ENCODE measurements at regions not wholly inside any gene's neighbourhood (a gene's known extent, or its start where the extent isn't known, plus 50 kb on each side); places are given as distances from the start of the nearest gene placed in this dataset.

- H3K4me3 ChIP-seq (replicated peaks in 1 of 3): no peak overlapping the region
- no peaks in the 10 kb centered on the region for H3K4me1 ChIP-seq
- no peak for DNase-seq
- no peaks in the 10 kb centered on the region for H3K27me3 ChIP-seq
- H3K27ac ChIP-seq: no peak overlapping the region
- intact Hi-C loops (cut with DNase I): no loop called here
- no peaks in the 10 kb centered on the region for H3K9me3 ChIP-seq
- 78 to 85% methylated on average over 8 to 12 of the region's 12 CpGs for WGBS, 2 donors
- no peaks in the 10 kb centered on the region for H3K36me3 ChIP-seq
- TF ChIP-seq CTCF (IDR thresholded peaks at IDR 0.05) (no peak), POLR2A (IDR thresholded peaks at IDR 0.05) (no peak)
These were observed 167.5 kb downstream of the ARL4C start for GRCh38 chr2:234329202-234329960.

DNA sequence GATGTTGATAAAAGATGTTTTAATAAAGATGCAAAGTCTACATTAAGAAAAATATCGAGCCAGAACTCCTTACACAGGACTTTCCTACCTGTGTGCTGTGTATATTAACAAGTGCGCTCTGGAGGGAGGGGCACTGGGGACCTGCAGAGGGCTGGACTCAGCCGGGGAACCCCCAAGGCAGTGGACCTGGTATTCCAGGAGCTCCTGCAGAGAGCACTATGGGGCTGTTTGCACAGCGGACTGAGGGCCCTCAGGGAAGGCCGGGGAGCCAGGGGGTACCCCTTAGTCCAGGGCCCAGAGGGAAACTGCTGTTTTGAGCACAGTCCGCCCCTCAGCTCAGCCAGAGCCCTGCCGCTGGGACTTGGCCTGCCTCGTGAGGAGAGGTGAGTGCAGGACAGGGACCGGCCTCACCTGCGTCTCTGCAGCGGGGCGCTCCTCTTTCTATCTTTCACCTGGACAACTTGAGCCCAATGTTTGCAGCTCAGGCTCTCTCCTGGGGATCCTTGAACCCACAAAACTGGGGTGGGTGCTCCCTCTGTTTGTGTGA is 168.4 kb downstream of the ARL4C start:
- Histone ChIP-seq H3K4me3 (replicated peaks in 1 of 3) (no peak overlapping the region), H3K4me1 (no peaks in the 10 kb centered on the region), H3K36me3 (no peaks in the 10 kb centered on the region), H3K9me3 (no peaks in the 10 kb centered on the region), H3K27me3 (no peaks in the 10 kb centered on the region), H3K27ac (no peak overlapping the region)
- 68 to 89% methylated on average over 3 to 11 of the region's 12 CpGs for WGBS, 2 donors
- TF ChIP-seq POLR2A (IDR thresholded peaks at IDR 0.05) (no peak), CTCF (IDR thresholded peaks at IDR 0.05) (no peak)
- intact Hi-C loops (cut with DNase I): no loop called here
- DNase-seq: no peak

DNA sequence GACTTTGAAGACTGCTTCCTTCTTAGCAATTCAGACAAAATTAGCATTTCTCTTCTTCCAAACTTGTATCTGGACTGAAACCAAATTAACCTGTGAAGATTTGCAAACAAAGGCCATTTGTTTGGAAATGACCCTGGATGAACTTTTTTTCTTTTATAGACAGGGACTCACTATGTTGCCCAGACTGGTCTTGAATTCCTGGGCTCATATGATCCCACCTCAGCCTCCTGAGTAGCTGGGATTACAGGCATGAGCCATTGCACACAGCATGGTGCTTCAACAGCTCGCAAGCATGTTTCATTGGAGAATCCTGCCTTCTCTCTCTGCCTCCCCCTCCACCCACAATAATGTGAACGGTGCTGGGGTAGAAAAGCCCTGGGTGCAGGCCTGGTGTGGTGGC is 170.2 kb downstream of the ARL4C start:
- H3K27ac ChIP-seq: no peak overlapping the region
- 84 to 91% methylated on average over 2 of the region's 2 CpGs for WGBS, 2 donors

GRCh38 chr2:234324116-234324515 is 172.8 kb downstream of the ARL4C start:
- Histone ChIP-seq H3K4me1 (no peaks in the 10 kb centered on the region), H3K36me3 (no peaks in the 10 kb centered on the region), H3K9me3 (no peaks in the 10 kb centered on the region), H3K27me3 (no peaks in the 10 kb centered on the region), H3K4me3 (replicated peaks in 1 of 3) (no peak overlapping the region), H3K27ac (no peak overlapping the region)
- intact Hi-C loops (cut with DNase I): no loop called here
- no peak for TF ChIP-seq POLR2A (IDR thresholded peaks at IDR 0.05)
- TF ChIP-seq CTCF (IDR thresholded peaks at IDR 0.05): no peak
- DNase-seq: no peak
- 87 to 89% methylated on average over 5 of the region's 5 CpGs for WGBS, 2 donors

More for the DNA sequence above, 170.2 kb downstream of the ARL4C start:
- TF ChIP-seq CTCF (IDR thresholded peaks at IDR 0.05): no peak
- TF ChIP-seq POLR2A (IDR thresholded peaks at IDR 0.05): no peak
- intact Hi-C loops (cut with DNase I): no loop called here
- DNase-seq: no peak
- no peaks in the 10 kb centered on the region for H3K27me3 ChIP-seq
- H3K4me1 ChIP-seq: no peaks in the 10 kb centered on the region
- H3K36me3 ChIP-seq: no peaks in the 10 kb centered on the region
- no peak overlapping the region for H3K4me3 ChIP-seq (replicated peaks in 1 of 3)
- no peaks in the 10 kb centered on the region for H3K9me3 ChIP-seq

DNA sequence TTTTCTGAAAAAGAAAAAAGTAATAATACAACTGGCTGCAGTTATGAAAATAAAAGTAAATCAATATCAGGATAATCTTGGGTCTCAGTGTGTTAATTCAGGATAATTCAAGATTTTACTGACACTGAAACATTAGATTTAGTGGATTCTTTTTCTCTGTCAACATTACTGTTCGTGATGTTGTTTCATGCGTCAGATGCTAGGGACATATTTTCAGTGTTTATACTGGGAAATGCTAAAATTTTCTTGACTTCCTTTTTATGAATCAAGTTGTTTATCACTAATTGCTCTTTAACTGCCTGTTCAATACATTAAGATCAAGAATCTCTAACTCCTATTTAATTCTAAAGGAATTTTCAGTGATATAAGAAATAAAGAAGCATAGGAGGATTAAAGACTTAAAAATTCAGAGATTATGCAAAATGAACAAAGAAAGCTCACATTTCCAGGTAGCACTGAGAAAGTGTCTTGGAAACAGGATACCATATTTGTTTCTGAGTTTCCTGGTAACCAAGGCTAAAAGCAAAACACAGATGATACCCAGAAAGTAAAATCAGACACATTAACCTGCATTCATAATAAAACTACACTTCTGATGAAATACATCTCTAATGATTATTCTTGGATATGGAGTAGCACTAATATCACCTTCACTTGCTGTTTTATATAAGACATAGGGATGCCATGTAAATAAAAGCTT is 174.0 kb downstream of the ARL4C start:
- H3K27ac ChIP-seq: no peak overlapping the region

More for the DNA sequence above, 174.0 kb downstream of the ARL4C start:
- intact Hi-C loops (cut with DNase I): no loop called here
- 64 to 78% methylated on average over 2 of the region's 2 CpGs for WGBS, 2 donors
- Histone ChIP-seq H3K4me1 (no peaks in the 10 kb centered on the region), H3K27me3 (no peaks in the 10 kb centered on the region), H3K36me3 (no peaks in the 10 kb centered on the region), H3K9me3 (no peaks in the 10 kb centered on the region), H3K4me3 (replicated peaks in 1 of 3) (no peak overlapping the region)
- no peak for TF ChIP-seq POLR2A (IDR thresholded peaks at IDR 0.05)
- TF ChIP-seq CTCF (IDR thresholded peaks at IDR 0.05): no peak
- DNase-seq: no peak

Data from thyroid gland (tissue), 4 donors.